H9 (cell line): ENCODE measurements at regions not wholly inside any gene's neighbourhood (a gene's known extent, or its start where the extent isn't known, plus 50 kb on each side); places are given as distances from the start of the nearest gene placed in this dataset.

Experiments used
- DNase-seq: peaks from one replicate; pipeline ENCODE4 v3.0.0-alpha.2; 2017
- H2AFZ ChIP-seq: one replicate; pipeline ENCODE4 v1.6.1; 2013; ENCODE audit warnings: mild to moderate bottlenecking, low read length, control low read depth, moderate library complexity
- H2AK5ac ChIP-seq: 2 replicates; pipeline ENCODE4 v1.6.1; 2013; ENCODE audit warnings: low read length, control low read depth, mixed read lengths; ENCODE audit not compliant: insufficient read length
- H2BK120ac ChIP-seq: one replicate; pipeline ENCODE4 v1.6.1; 2013; ENCODE audit warnings: low read depth, mild to moderate bottlenecking, low read length, control low read depth, inconsistent platforms; ENCODE audit not compliant: poor library complexity, severe bottlenecking
- H2BK12ac ChIP-seq: 2 replicates; pipeline ENCODE4 v1.6.1; 2013; ENCODE audit warnings: low read length, control low read depth, mixed read lengths, low read depth; ENCODE audit not compliant: insufficient read length
- H2BK15ac ChIP-seq: 2 replicates; pipeline ENCODE4 v1.6.1; 2013; ENCODE audit warnings: low read depth, low read length, control low read depth
- H2BK20ac ChIP-seq: one replicate; pipeline ENCODE4 v1.6.1; 2013; ENCODE audit warnings: low read depth, mild to moderate bottlenecking, low read length, control low read depth, inconsistent platforms; ENCODE audit not compliant: poor library complexity, severe bottlenecking
- H2BK5ac ChIP-seq: 2 replicates; pipeline ENCODE4 v1.6.1; 2013; ENCODE audit warnings: low read length, control low read depth, mixed read lengths; ENCODE audit not compliant: insufficient read length
- H3K14ac ChIP-seq: 2 replicates; pipeline ENCODE4 v1.6.1; 2013; ENCODE audit warnings: low read length, control low read depth; ENCODE audit not compliant: insufficient read depth
- H3K18ac ChIP-seq: 2 replicates; pipeline ENCODE4 v1.6.1; 2013; ENCODE audit warnings: low read depth, mild to moderate bottlenecking, mixed read lengths, low read length, control low read depth; ENCODE audit not compliant: insufficient read length
- H3K23ac ChIP-seq: 2 replicates; pipeline ENCODE4 v1.6.1; 2013; ENCODE audit warnings: low read length, control low read depth, mixed read lengths, low read depth; ENCODE audit not compliant: insufficient read length
- H3K23me2 ChIP-seq: 2 replicates; pipeline ENCODE4 v1.6.1; 2013; ENCODE audit warnings: low read depth, mild to moderate bottlenecking, mixed read lengths, low read length, control low read depth; ENCODE audit not compliant: insufficient read length, poor library complexity, severe bottlenecking
- H3K27ac ChIP-seq: 2 replicates; pipeline ENCODE4 v1.5.1; 2013; ENCODE audit warnings: low read length, control low read depth, mixed read lengths, low read depth; ENCODE audit not compliant: insufficient read length
- H3K27me3 ChIP-seq: 2 replicates; pipeline ENCODE4 v1.6.1; 2013; ENCODE audit warnings: low read length, control low read depth, inconsistent platforms; ENCODE audit not compliant: insufficient read depth
- H3K4ac ChIP-seq: 2 replicates; pipeline ENCODE4 v1.6.1; 2013; ENCODE audit warnings: low read depth, mild to moderate bottlenecking, control low read depth, inconsistent platforms, low read length, moderate library complexity
- H3K4me1 ChIP-seq: 2 replicates; pipeline ENCODE4 v1.6.1; 2013; ENCODE audit warnings: low read length, control low read depth, inconsistent platforms; ENCODE audit not compliant: insufficient read depth
- H3K4me2 ChIP-seq: 2 replicates; pipeline ENCODE4 v1.6.1; 2013; ENCODE audit warnings: low read length, control low read depth, mixed read lengths; ENCODE audit not compliant: insufficient read length, insufficient read depth
- H3K56ac ChIP-seq: 2 replicates; pipeline ENCODE4 v1.6.1; 2013; ENCODE audit warnings: low read depth, mild to moderate bottlenecking, mixed read lengths, low read length, control low read depth; ENCODE audit not compliant: insufficient read length
- H3K79me1 ChIP-seq: 2 replicates; pipeline ENCODE4 v1.6.1; 2013; ENCODE audit warnings: low read depth, mild to moderate bottlenecking, moderate library complexity, low read length, control low read depth, inconsistent platforms; ENCODE audit not compliant: insufficient read depth, poor library complexity, severe bottlenecking
- H3K79me2 ChIP-seq: 2 replicates; pipeline ENCODE4 v1.6.1; 2013; ENCODE audit warnings: low read length, control low read depth, inconsistent platforms; ENCODE audit not compliant: insufficient read depth
- H3K9ac ChIP-seq: 2 replicates; pipeline ENCODE4 v1.6.1; 2013; ENCODE audit warnings: low read length, control low read depth, mixed read lengths; ENCODE audit not compliant: insufficient read length; ENCODE audit errors: extremely low read depth
- H3K9me3 ChIP-seq: one replicate; pipeline ENCODE4 v1.6.1; 2013; ENCODE audit warnings: low read depth, low read length, inconsistent platforms; ENCODE audit not compliant: control insufficient read depth
- H3T11ph ChIP-seq: one replicate; pipeline ENCODE4 v1.6.1; 2013; ENCODE audit warnings: mild to moderate bottlenecking, low read length, control low read depth, inconsistent platforms
- H4K20me1 ChIP-seq: one replicate; pipeline ENCODE4 v1.6.1; 2013; ENCODE audit not compliant: control insufficient read depth, insufficient read length, insufficient read depth
- H4K5ac ChIP-seq: 2 replicates; pipeline ENCODE4 v1.6.1; 2013; ENCODE audit warnings: low read depth, mild to moderate bottlenecking, mixed read lengths, low read length, control low read depth; ENCODE audit not compliant: insufficient read length
- H4K8ac ChIP-seq: replicated peaks from 2 replicates; pipeline ENCODE4 v1.6.1; 2013; ENCODE audit warnings: low read length, control low read depth, mixed read lengths, low read depth; ENCODE audit not compliant: insufficient read length
- H4K91ac ChIP-seq: 2 replicates; pipeline ENCODE4 v1.6.1; 2013; ENCODE audit warnings: low read depth, mild to moderate bottlenecking, moderate library complexity, mixed read lengths, low read length, control low read depth; ENCODE audit not compliant: insufficient read length
- H3K27ac Mint-ChIP-seq, 3 experiments: 2 replicates in 2 of 3; 3 replicates in 1 of 3; pipeline ENCODE4 v1.8.0; 2020 to 2021; ENCODE audit warnings: mixed read lengths in 3 of 3, mild to moderate bottlenecking in 1 of 3, moderate library complexity in 1 of 3
- H3K27me3 Mint-ChIP-seq: 2 replicates; pipeline ENCODE4 v1.8.0; 2021; ENCODE audit warnings: low read depth, mild to moderate bottlenecking, moderate library complexity, mixed read lengths
- H3K36me3 Mint-ChIP-seq, 3 experiments: 2 replicates in 2 of 3; 3 replicates in 1 of 3; pipeline ENCODE4 v1.8.0; 2020 to 2021; ENCODE audit warnings: low read depth in 3 of 3, mixed read lengths in 3 of 3; ENCODE audit not compliant: insufficient read depth in 1 of 3
- H3K4me1 Mint-ChIP-seq, 2 experiments: 2 replicates each; pipeline ENCODE4 v1.8.0; 2020; ENCODE audit warnings: mixed read lengths in 2 of 2
- H3K4me3 Mint-ChIP-seq, 2 experiments: 2 replicates in 1 of 2; 3 replicates in 1 of 2; pipeline ENCODE4 v1.8.0; 2020 to 2021; ENCODE audit warnings: mild to moderate bottlenecking in 2 of 2, mixed read lengths in 2 of 2, moderate library complexity in 1 of 2
- H3K9me3 Mint-ChIP-seq, 2 experiments: 2 replicates in 1 of 2; 3 replicates in 1 of 2; pipeline ENCODE4 v1.8.0; 2020; ENCODE audit warnings: mild to moderate bottlenecking in 2 of 2, mixed read lengths in 2 of 2, moderate library complexity in 1 of 2
- WGBS: extraction: QIAGEN DNeasy Blood & Tissue Kit; methylation state at CpG from one replicate; pipeline ENCODE4 v1.1.7; 2013; ENCODE audit warnings: missing lambda C conversion rate, low lambda C conversion rate, mixed read lengths; ENCODE audit not compliant: insufficient read length; ENCODE audit errors: extremely low coverage; 5-methylcytosine and 5-hydroxymethylcytosine counted together
- TF ChIP-seq, protein P1 (sequence below): fragments of 200-600 bp; sonication (generic); conservative IDR thresholded peaks from 3 replicates; pipeline ENCODE4 v1.8.0; 2021; ENCODE audit warnings: antibody characterized with exemption, mild to moderate bottlenecking

DNA sequence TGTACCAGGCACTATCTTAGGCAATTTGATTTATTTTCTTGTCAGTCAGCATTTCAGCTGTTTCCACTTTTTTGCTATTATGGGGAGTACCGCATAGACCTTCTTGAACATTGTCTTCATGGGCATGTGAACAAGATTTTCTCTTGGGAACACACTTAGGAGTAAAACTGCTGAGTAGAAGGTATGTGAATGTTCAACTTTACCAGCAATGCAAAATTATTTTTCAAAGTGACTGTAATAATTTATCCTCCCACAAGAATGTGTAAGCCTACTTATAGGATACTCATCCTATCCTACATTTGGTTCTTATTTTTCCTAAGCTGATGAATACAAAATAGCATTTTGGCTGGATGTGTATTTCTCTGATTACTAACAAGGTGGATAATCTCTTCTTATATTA lies 132.0 kb upstream of the NAV2 start:
- Histone ChIP-seq H3K9me3 (no peaks in the 10 kb centered on the region), H4K91ac (no peak overlapping the region), H3K9ac (no peak overlapping the region), H3K79me2 (no peaks in the 10 kb centered on the region), H2BK5ac (no peak overlapping the region), H4K5ac (no peak overlapping the region), H4K8ac (no peak overlapping the region), H2BK120ac (no peak overlapping the region), H3K23me2 (no peaks in the 10 kb centered on the region), H3K18ac (no peak overlapping the region), H3K23ac (no peak overlapping the region), H2BK15ac (no peak overlapping the region), H2AK5ac (no peak overlapping the region), H3K27ac (no peak overlapping the region), H3T11ph (no peak overlapping the region), H3K14ac (no peak overlapping the region), H3K27me3 (no peaks in the 10 kb centered on the region), H3K79me1 (no peaks in the 10 kb centered on the region), H2BK20ac (no peak overlapping the region), H3K4me2 (no peak overlapping the region), H4K20me1 (no peaks in the 10 kb centered on the region), H3K4me1 (no peaks in the 10 kb centered on the region), H2BK12ac (no peak overlapping the region), H3K56ac (no peak overlapping the region), H2AFZ (no peak overlapping the region), H3K4ac (no peak overlapping the region)
- DNase-seq: no peak
- no peak overlapping the region for H3K4me3 Mint-ChIP-seq
- TF ChIP-seq, protein P1, sequence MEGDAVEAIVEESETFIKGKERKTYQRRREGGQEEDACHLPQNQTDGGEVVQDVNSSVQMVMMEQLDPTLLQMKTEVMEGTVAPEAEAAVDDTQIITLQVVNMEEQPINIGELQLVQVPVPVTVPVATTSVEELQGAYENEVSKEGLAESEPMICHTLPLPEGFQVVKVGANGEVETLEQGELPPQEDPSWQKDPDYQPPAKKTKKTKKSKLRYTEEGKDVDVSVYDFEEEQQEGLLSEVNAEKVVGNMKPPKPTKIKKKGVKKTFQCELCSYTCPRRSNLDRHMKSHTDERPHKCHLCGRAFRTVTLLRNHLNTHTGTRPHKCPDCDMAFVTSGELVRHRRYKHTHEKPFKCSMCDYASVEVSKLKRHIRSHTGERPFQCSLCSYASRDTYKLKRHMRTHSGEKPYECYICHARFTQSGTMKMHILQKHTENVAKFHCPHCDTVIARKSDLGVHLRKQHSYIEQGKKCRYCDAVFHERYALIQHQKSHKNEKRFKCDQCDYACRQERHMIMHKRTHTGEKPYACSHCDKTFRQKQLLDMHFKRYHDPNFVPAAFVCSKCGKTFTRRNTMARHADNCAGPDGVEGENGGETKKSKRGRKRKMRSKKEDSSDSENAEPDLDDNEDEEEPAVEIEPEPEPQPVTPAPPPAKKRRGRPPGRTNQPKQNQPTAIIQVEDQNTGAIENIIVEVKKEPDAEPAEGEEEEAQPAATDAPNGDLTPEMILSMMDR: no peak
- 0 out of 7 replicates have a peak, but pooled peaks cover 0 to under 1% (median 0%) of the 10 kb centered on the region in 3 experiments for H3K36me3 Mint-ChIP-seq
- peaks cover 0 to 6% of the 10 kb centered on the region in 2 experiments; a peak in 1 of 4 replicates for H3K4me1 Mint-ChIP-seq
- no peak overlapping the region for H3K27ac Mint-ChIP-seq
- peaks cover 11% of the 10 kb centered on the region for H3K27me3 Mint-ChIP-seq
- WGBS: no CpG with 5 or more reads among the region's 1 CpG
- peaks cover 1% of the 10 kb centered on the region in 2 experiments; a peak in 3 of 5 replicates for H3K9me3 Mint-ChIP-seq
